ENCODE measurements at regions not wholly inside any gene's neighbourhood (a gene's known extent, or its start where the extent isn't known, plus 50 kb on each side); places are given as distances from the start of the nearest gene placed in this dataset.

GRCh38 chr20:6480328-6481200 lies 286.9 kb upstream of the BMP2 start:
- Histone ChIP-seq H3K4me2 (no peak overlapping the region), H3K4me1 (no peaks in the 10 kb centered on the region), H3K9me3 (replicated peaks in 1 of 11) (peaks cover 0 to 3% (median 0%) of the 10 kb centered on the region in 11 experiments; a peak in 2 of 22 replicates), H3K27me3 (no peaks in the 10 kb centered on the region), H4K20me1 (no peaks in the 10 kb centered on the region), H3K4me3 (no peak overlapping the region), H3K27ac (no peak overlapping the region), H3K9ac (no peak overlapping the region), H3K36me3 (no peaks in the 10 kb centered on the region)
- TF ChIP-seq Cebpa-rat (IDR thresholded peaks at IDR 0.05) = no peak

GRCh38 chr20:6473197-6473596 lies 294.3 kb upstream of the BMP2 start:
- no peaks in the 10 kb centered on the region for H3K36me3 ChIP-seq
- H3K27me3 ChIP-seq = no peaks in the 10 kb centered on the region
- H3K4me2 ChIP-seq = no peak overlapping the region
- H3K4me3 ChIP-seq = no peak overlapping the region
- no peak overlapping the region for H3K27ac ChIP-seq
- no peak for TF ChIP-seq Cebpa-rat (IDR thresholded peaks at IDR 0.05)
- H3K4me1 ChIP-seq = peaks cover 8 to 34% (median 15%) of the 10 kb centered on the region in 10 experiments; a peak in 19 of 20 replicates
- H4K20me1 ChIP-seq = no peaks in the 10 kb centered on the region
- H3K9me3 ChIP-seq (replicated peaks in 1 of 11) = peaks cover 0 to 6% (median 0%) of the 10 kb centered on the region in 11 experiments; a peak in 4 of 22 replicates
- H3K9ac ChIP-seq = no peak overlapping the region

- no peaks in the 10 kb centered on the region for H3K27me3 ChIP-seq
- H3K4me3 ChIP-seq = no peak overlapping the region
- H3K4me1 ChIP-seq = peaks cover 9 to 47% (median 21%) of the 10 kb centered on the region in 10 experiments; a peak in 19 of 20 replicates
- no peaks in the 10 kb centered on the region for H4K20me1 ChIP-seq
- no peak overlapping the region for H3K27ac ChIP-seq
- H3K9me3 ChIP-seq (replicated peaks in 1 of 11) = peaks cover 0 to 6% (median 0%) of the 10 kb centered on the region in 11 experiments; a peak in 2 of 22 replicates
- no peak overlapping the region for H3K4me2 ChIP-seq
- no peaks in the 10 kb centered on the region for H3K36me3 ChIP-seq
- H3K9ac ChIP-seq = no peak overlapping the region
- no peak for TF ChIP-seq Cebpa-rat (IDR thresholded peaks at IDR 0.05)
These were observed 295.6 kb upstream of the BMP2 start for GRCh38 chr20:6471871-6472270.

GRCh38 chr20:6471110-6471647 lies 296.3 kb upstream of the BMP2 start:
- Histone ChIP-seq H3K27me3 (no peaks in the 10 kb centered on the region), H3K9me3 (replicated peaks in 1 of 11) (peaks cover 0 to 6% (median 0%) of the 10 kb centered on the region in 11 experiments; a peak in 2 of 22 replicates), H3K36me3 (no peaks in the 10 kb centered on the region), H3K4me2 (peak overlapping the region in 2 of 11 experiments; percentile 30 to 51; a peak in 5 of 22 replicates), H3K9ac (no peak overlapping the region), H4K20me1 (no peaks in the 10 kb centered on the region), H3K4me1 (peaks cover 9 to 54% (median 21%) of the 10 kb centered on the region in 10 experiments; a peak in 19 of 20 replicates), H3K4me3 (no peak overlapping the region), H3K27ac (peak overlapping the region in 1 of 11 experiments; percentile 24; a peak in 1 of 22 replicates)
- no peak for TF ChIP-seq Cebpa-rat (IDR thresholded peaks at IDR 0.05)

- no peak for TF ChIP-seq Cebpa-rat (IDR thresholded peaks at IDR 0.05)
- no peaks in the 10 kb centered on the region for H4K20me1 ChIP-seq
- H3K4me1 ChIP-seq = peaks cover 9 to 69% (median 21%) of the 10 kb centered on the region in 10 experiments; a peak in 19 of 20 replicates
- H3K36me3 ChIP-seq = no peaks in the 10 kb centered on the region
- H3K9ac ChIP-seq = peak overlapping the region in 3 of 11 experiments; percentile 48 to 66 (median 56); a peak in 6 of 22 replicates
- no peak overlapping the region for H3K4me3 ChIP-seq
- H3K27ac ChIP-seq = peak overlapping the region in 6 of 11 experiments; percentile 56 to 84 (median 74); a peak in 10 of 22 replicates
- peaks cover 0 to 6% (median 0%) of the 10 kb centered on the region in 11 experiments; a peak in 2 of 22 replicates for H3K9me3 ChIP-seq (replicated peaks in 1 of 11)
- no peaks in the 10 kb centered on the region for H3K27me3 ChIP-seq
- H3K4me2 ChIP-seq = peak overlapping the region in 4 of 11 experiments; percentile 77 to 94 (median 81); a peak in 9 of 22 replicates
These were observed 297.8 kb upstream of the BMP2 start for GRCh38 chr20:6469695-6470094.

GRCh38 chr20:6468423-6469116 lies 298.9 kb upstream of the BMP2 start:
- peak overlapping the region in 2 of 10 experiments; percentile 4 to 33; a peak in 3 of 20 replicates for H3K4me3 ChIP-seq
- peak overlapping the region; percentile 10 to 94 (median 74); a peak in 21 of 22 replicates for H3K4me2 ChIP-seq
- peaks cover 9 to 77% (median 21%) of the 10 kb centered on the region in 10 experiments; a peak in 19 of 20 replicates for H3K4me1 ChIP-seq
- H3K9ac ChIP-seq = peak overlapping the region in 5 of 11 experiments; percentile 34 to 66 (median 55); a peak in 8 of 22 replicates
- H3K27me3 ChIP-seq = no peaks in the 10 kb centered on the region
- no peak for TF ChIP-seq Cebpa-rat (IDR thresholded peaks at IDR 0.05)
- peaks cover 0 to 6% (median 0%) of the 10 kb centered on the region in 11 experiments; a peak in 2 of 22 replicates for H3K9me3 ChIP-seq (replicated peaks in 1 of 11)
- no peaks in the 10 kb centered on the region for H3K36me3 ChIP-seq
- H3K27ac ChIP-seq = peak overlapping the region in 8 of 11 experiments; percentile 37 to 84 (median 66); a peak in 13 of 22 replicates
- no peaks in the 10 kb centered on the region for H4K20me1 ChIP-seq

GRCh38 chr20:6467562-6467961 lies 299.9 kb upstream of the BMP2 start:
- Histone ChIP-seq H3K9ac (no peak overlapping the region), H3K4me2 (peak overlapping the region in 5 of 11 experiments; percentile 14 to 94 (median 80); a peak in 11 of 22 replicates), H3K4me1 (peaks cover 9 to 77% (median 21%) of the 10 kb centered on the region in 10 experiments; a peak in 19 of 20 replicates), H3K27ac (peak overlapping the region in 4 of 11 experiments; percentile 18 to 84 (median 80); a peak in 7 of 22 replicates), H4K20me1 (no peaks in the 10 kb centered on the region), H3K27me3 (no peaks in the 10 kb centered on the region), H3K36me3 (no peaks in the 10 kb centered on the region), H3K9me3 (replicated peaks in 1 of 11) (peaks cover 0 to 6% (median 0%) of the 10 kb centered on the region in 11 experiments; a peak in 2 of 22 replicates), H3K4me3 (no peak overlapping the region)
- no peak for TF ChIP-seq Cebpa-rat (IDR thresholded peaks at IDR 0.05)

GRCh38 chr20:6466075-6466810 lies 301.2 kb upstream of the BMP2 start:
- Histone ChIP-seq H3K27me3 (no peaks in the 10 kb centered on the region), H3K9ac (no peak overlapping the region), H3K4me1 (peaks cover 9 to 75% (median 21%) of the 10 kb centered on the region in 10 experiments; a peak in 19 of 20 replicates), H3K4me2 (peak overlapping the region in 5 of 11 experiments; percentile 17 to 94 (median 80); a peak in 8 of 22 replicates), H4K20me1 (no peaks in the 10 kb centered on the region), H3K27ac (peak overlapping the region in 5 of 11 experiments; percentile 14 to 84 (median 79); a peak in 9 of 22 replicates), H3K9me3 (replicated peaks in 1 of 11) (peaks cover 0 to 6% (median 0%) of the 10 kb centered on the region in 11 experiments; a peak in 2 of 22 replicates), H3K4me3 (no peak overlapping the region), H3K36me3 (no peaks in the 10 kb centered on the region)
- TF ChIP-seq Cebpa-rat (IDR thresholded peaks at IDR 0.05) = no peak

Measured in BLaER1 treated with 17β-estradiol and CSF1 and Interleukin-3, amounts not matched to agents 10 nM and 100 nM (cell line).